Endothelial cell of umbilical vein (primary cell): ENCODE measurements at regions not wholly inside any gene's neighbourhood (a gene's known extent, or its start where the extent isn't known, plus 50 kb on each side); places are given as distances from the start of the nearest gene placed in this dataset.

Experiments used
- BruUV-seq: library from RNA; stranded (reverse); fragments of 400-500 nt; replicated peaks from 2 replicates; lab custom pipeline; 2021; lab: Mats Ljungman, UMichigan
- CTCF ChIA-PET: fragments of 300-600, 350-600 bp; sonication (Branson Sonifier 250); formaldehyde crosslinking; loops from one replicate; lab custom pipeline; 2021; ENCODE audit warnings: antibody characterized with exemption, inconsistent platforms; lab: Charles Lee
- POLR2A ChIA-PET: fragments of 300-600, 350-600 bp; sonication (Branson Sonifier 250); formaldehyde crosslinking; loops from one replicate; lab custom pipeline; 2021; ENCODE audit warnings: antibody characterized with exemption, inconsistent platforms; lab: Charles Lee
- DNase-seq: peaks from one replicate; pipeline ENCODE4 v3.0.0-alpha.2; 2011; ENCODE audit warnings: low read depth, low spot score
- FAIRE-seq: peaks from 2 replicates; lab custom pipeline; 2011; peaks lifted over from hg19 to GRCh38; lab: Jason Lieb, UNC
- H2AFZ ChIP-seq: 2 replicates; pipeline ENCODE4 v1.6.0; 2012; ENCODE audit warnings: low read depth, low read length, control low read depth, inconsistent platforms
- H3K27ac ChIP-seq: 2 replicates; pipeline ENCODE4 v1.5.1; 2011; ENCODE audit warnings: low read depth, mild to moderate bottlenecking, control low read depth, low read length, moderate library complexity; ENCODE audit not compliant: insufficient read depth
- H3K27me3 ChIP-seq, 2 experiments: 2 replicates each; pipeline versions ENCODE4 v1.6.0 to v1.6.1; 2011; ENCODE audit warnings: low read length in 2 of 2, mixed read lengths in 1 of 2; ENCODE audit not compliant: control insufficient read depth in 2 of 2, insufficient read depth in 2 of 2
- H3K36me3 ChIP-seq, 2 experiments: 2 replicates in 1 of 2; 3 replicates in 1 of 2; pipeline ENCODE4 v1.5.1; 2011; ENCODE audit warnings: low read length in 2 of 2, mild to moderate bottlenecking in 1 of 2, moderate library complexity in 1 of 2; ENCODE audit not compliant: control insufficient read depth in 2 of 2, insufficient read depth in 2 of 2; ENCODE audit errors: extremely low read depth in 1 of 2
- H3K4me1 ChIP-seq: 3 replicates; pipeline ENCODE4 v1.5.1; 2011; ENCODE audit warnings: mild to moderate bottlenecking, low read length; ENCODE audit not compliant: control insufficient read depth, insufficient read depth; ENCODE audit errors: extremely low read depth
- H3K4me2 ChIP-seq: 2 replicates; pipeline ENCODE4 v1.6.1; 2011; ENCODE audit warnings: low read length, control low read depth, mixed read lengths; ENCODE audit not compliant: insufficient read depth
- H3K4me3 ChIP-seq, 3 experiments: fragments of 200-600 bp in 1 of 3; sonication (generic), shearing (Covaris generic) in 1 of 3; replicated peaks in 1 of 3; 2 replicates each; pipeline ENCODE4 v1.5.1; 2011 to 2016; ENCODE audit warnings: control low read depth in 3 of 3, low read length in 3 of 3, mild to moderate bottlenecking in 2 of 3, inconsistent platforms in 1 of 3, low read depth in 1 of 3, moderate library complexity in 1 of 3; ENCODE audit not compliant: insufficient read depth in 1 of 3
- H3K79me2 ChIP-seq: 2 replicates; pipeline ENCODE4 v1.6.0; 2012; ENCODE audit warnings: low read length, inconsistent platforms; ENCODE audit not compliant: control insufficient read depth, insufficient read depth
- H3K9ac ChIP-seq: replicated peaks from 2 replicates; pipeline ENCODE3; 2011; ENCODE audit warnings: low read length, control low read depth; ENCODE audit not compliant: insufficient read depth; ENCODE audit errors: extremely low read depth
- H3K9me1 ChIP-seq: replicated peaks from 3 replicates; pipeline ENCODE4 v1.6.0; 2011; ENCODE audit warnings: mild to moderate bottlenecking, low read length; ENCODE audit not compliant: control insufficient read depth, insufficient read depth; ENCODE audit errors: extremely low read depth
- H3K9me3 ChIP-seq: replicated peaks from 2 replicates; pipeline ENCODE4 v1.5.1; 2012; ENCODE audit warnings: low read length, inconsistent platforms; ENCODE audit not compliant: control insufficient read depth, insufficient read depth
- H4K20me1 ChIP-seq: replicated peaks from 2 replicates; pipeline ENCODE3; 2011; ENCODE audit warnings: mild to moderate bottlenecking, low read length; ENCODE audit not compliant: control insufficient read depth, insufficient read depth; ENCODE audit errors: extremely low read depth
- CTCF ChIP-seq, 2 donors: IDR thresholded peaks; 1 replicate in 1 of 2; 2 replicates in 1 of 2; pipeline ENCODE4 v1.5.1; 2011; ENCODE audit warnings: low read length in 2 of 2, mild to moderate bottlenecking in 2 of 2, moderate library complexity in 2 of 2, control low read depth in 1 of 2, inconsistent platforms in 1 of 2, low read depth in 1 of 2; ENCODE audit not compliant: insufficient read depth in 1 of 2; ENCODE audit errors: extremely low read depth in 1 of 2
- EZH2 ChIP-seq: IDR thresholded peaks from 2 replicates; pipeline ENCODE4 v1.6.1; 2012; ENCODE audit warnings: borderline replicate concordance, low read depth, mild to moderate bottlenecking, moderate library complexity, low read length, inconsistent platforms; ENCODE audit not compliant: severe bottlenecking
- FOS ChIP-seq: IDR thresholded peaks from 2 replicates; pipeline ENCODE4 v1.6.1; 2011; ENCODE audit warnings: mild to moderate bottlenecking, low read length, moderate library complexity, borderline replicate concordance; ENCODE audit not compliant: insufficient read depth
- GATA2 ChIP-seq: IDR thresholded peaks from 2 replicates; pipeline ENCODE4 v1.7.0; 2011; ENCODE audit warnings: low read depth, mild to moderate bottlenecking, moderate library complexity, mixed read lengths, low read length; ENCODE audit not compliant: insufficient read length, insufficient read depth
- JUN ChIP-seq: IDR thresholded peaks from 2 replicates; pipeline ENCODE4 v1.6.1; 2011; ENCODE audit warnings: borderline replicate concordance, low read depth; ENCODE audit not compliant: insufficient read length, insufficient read depth
- MAX ChIP-seq: IDR thresholded peaks from 2 replicates; pipeline ENCODE4 v1.6.1; 2011; ENCODE audit not compliant: insufficient read depth, insufficient read length
- MYC ChIP-seq: IDR thresholded peaks from one replicate; pipeline ENCODE4 v1.6.1; 2011; ENCODE audit warnings: mild to moderate bottlenecking, low read depth, low read length
- POLR2A ChIP-seq: IDR thresholded peaks from 2 replicates; pipeline ENCODE4 v1.6.1; 2012; ENCODE audit warnings: low read depth, mild to moderate bottlenecking, control low read depth, low read length
- POLR2AphosphoS5 ChIP-seq: IDR thresholded peaks from 2 replicates; pipeline ENCODE4 v1.6.1; 2012; ENCODE audit warnings: low read depth, mild to moderate bottlenecking, control low read depth, low read length, moderate library complexity; ENCODE audit not compliant: insufficient read depth
- dilution Hi-C: fragments of 300-500 bp; cut with MboI; formaldehyde crosslinking; loops from one replicate; pipeline ENCODE4 v1.15.0; 2019; ENCODE audit warnings: low sequenced_read_pairs; ENCODE audit not compliant: extremely low pct_ligation_motif_present
- intact Hi-C: fragments of 100-400 bp; cut with micrococcal nuclease; formaldehyde crosslinking; loops from one replicate; pipeline ENCODE4 v1.10.0; 2022

DNA sequence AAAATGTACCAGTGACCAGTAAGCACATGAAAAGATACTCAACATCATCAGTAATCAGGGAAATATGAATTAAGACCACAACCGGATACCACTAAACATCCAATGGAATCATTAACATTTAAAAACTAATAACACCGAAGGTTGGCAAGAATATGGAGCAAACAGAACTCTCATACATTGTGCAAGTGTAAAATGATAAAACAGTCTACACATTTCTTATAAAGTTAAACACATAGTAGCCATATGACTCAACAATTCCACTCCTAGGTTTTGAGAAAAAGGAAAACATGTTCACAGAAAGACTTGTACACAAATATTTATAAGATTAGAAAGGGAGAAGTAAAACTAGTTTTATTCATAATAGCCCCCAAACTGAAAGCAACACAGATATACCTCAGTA is 60.3 kb upstream of the SLCO2A1 start:
- ChIA-PET CTCF (no interaction called here), POLR2A (no interaction called here)
- dilution Hi-C loops (no loop called here), intact Hi-C loops (no loop called here)
- H3K9ac ChIP-seq, result no peak overlapping the region
- H3K27ac ChIP-seq, result no peak overlapping the region
- no peak overlapping the region for H2AFZ ChIP-seq
- H3K79me2 ChIP-seq, result no peaks in the 10 kb centered on the region
- H3K4me1 ChIP-seq, result no peaks in the 10 kb centered on the region
- no peaks in the 10 kb centered on the region for H4K20me1 ChIP-seq
- BruUV-seq, result no TSS peak
- DNase-seq, result no peak
- no peaks in the 10 kb centered on the region for H3K36me3 ChIP-seq
- H3K4me3 ChIP-seq, result no peak overlapping the region
- no peak overlapping the region for H3K4me2 ChIP-seq
- no peak for FAIRE-seq
- H3K9me1 ChIP-seq, result no peaks in the 10 kb centered on the region
- no peak for TF ChIP-seq JUN
- no peak for TF ChIP-seq POLR2A
- TF ChIP-seq GATA2, result no peak
- TF ChIP-seq POLR2AphosphoS5, result no peak
- no peak for TF ChIP-seq EZH2
- no peak for TF ChIP-seq MAX
- TF ChIP-seq FOS, result no peak
- TF ChIP-seq MYC, result no peak
- no peak for TF ChIP-seq CTCF (IDR thresholded peaks at IDR 0.05; ENCODE audit: extremely low read depth in 1 of 2, insufficient read depth in 1 of 2, low read depth in 1 of 2, low read length in 2 of 2)
- no peaks in the 10 kb centered on the region for H3K27me3 ChIP-seq
- no peaks in the 10 kb centered on the region for H3K9me3 ChIP-seq
